H9 (cell line): ENCODE measurements at regions not wholly inside any gene's neighbourhood (a gene's known extent, or its start where the extent isn't known, plus 50 kb on each side); places are given as distances from the start of the nearest gene placed in this dataset.

Experiments
- DNase-seq: peaks from one replicate; pipeline ENCODE4 v3.0.0-alpha.2; 2017
- H2AFZ ChIP-seq: one replicate; pipeline ENCODE4 v1.6.1; 2013; ENCODE audit warnings: mild to moderate bottlenecking, low read length, control low read depth, moderate library complexity
- H2AK5ac ChIP-seq: 2 replicates; pipeline ENCODE4 v1.6.1; 2013; ENCODE audit warnings: low read length, control low read depth, mixed read lengths; ENCODE audit not compliant: insufficient read length
- H2BK120ac ChIP-seq: one replicate; pipeline ENCODE4 v1.6.1; 2013; ENCODE audit warnings: low read depth, mild to moderate bottlenecking, low read length, control low read depth, inconsistent platforms; ENCODE audit not compliant: poor library complexity, severe bottlenecking
- H2BK12ac ChIP-seq: 2 replicates; pipeline ENCODE4 v1.6.1; 2013; ENCODE audit warnings: low read length, control low read depth, mixed read lengths, low read depth; ENCODE audit not compliant: insufficient read length
- H2BK15ac ChIP-seq: 2 replicates; pipeline ENCODE4 v1.6.1; 2013; ENCODE audit warnings: low read depth, low read length, control low read depth
- H2BK20ac ChIP-seq: one replicate; pipeline ENCODE4 v1.6.1; 2013; ENCODE audit warnings: low read depth, mild to moderate bottlenecking, low read length, control low read depth, inconsistent platforms; ENCODE audit not compliant: poor library complexity, severe bottlenecking
- H2BK5ac ChIP-seq: 2 replicates; pipeline ENCODE4 v1.6.1; 2013; ENCODE audit warnings: low read length, control low read depth, mixed read lengths; ENCODE audit not compliant: insufficient read length
- H3K14ac ChIP-seq: 2 replicates; pipeline ENCODE4 v1.6.1; 2013; ENCODE audit warnings: low read length, control low read depth; ENCODE audit not compliant: insufficient read depth
- H3K18ac ChIP-seq: 2 replicates; pipeline ENCODE4 v1.6.1; 2013; ENCODE audit warnings: low read depth, mild to moderate bottlenecking, mixed read lengths, low read length, control low read depth; ENCODE audit not compliant: insufficient read length
- H3K23ac ChIP-seq: 2 replicates; pipeline ENCODE4 v1.6.1; 2013; ENCODE audit warnings: low read length, control low read depth, mixed read lengths, low read depth; ENCODE audit not compliant: insufficient read length
- H3K23me2 ChIP-seq: 2 replicates; pipeline ENCODE4 v1.6.1; 2013; ENCODE audit warnings: low read depth, mild to moderate bottlenecking, mixed read lengths, low read length, control low read depth; ENCODE audit not compliant: insufficient read length, poor library complexity, severe bottlenecking
- H3K27ac ChIP-seq: 2 replicates; pipeline ENCODE4 v1.5.1; 2013; ENCODE audit warnings: low read length, control low read depth, mixed read lengths, low read depth; ENCODE audit not compliant: insufficient read length
- H3K27me3 ChIP-seq: 2 replicates; pipeline ENCODE4 v1.6.1; 2013; ENCODE audit warnings: low read length, control low read depth, inconsistent platforms; ENCODE audit not compliant: insufficient read depth
- H3K4ac ChIP-seq: 2 replicates; pipeline ENCODE4 v1.6.1; 2013; ENCODE audit warnings: low read depth, mild to moderate bottlenecking, control low read depth, inconsistent platforms, low read length, moderate library complexity
- H3K4me1 ChIP-seq: 2 replicates; pipeline ENCODE4 v1.6.1; 2013; ENCODE audit warnings: low read length, control low read depth, inconsistent platforms; ENCODE audit not compliant: insufficient read depth
- H3K4me2 ChIP-seq: 2 replicates; pipeline ENCODE4 v1.6.1; 2013; ENCODE audit warnings: low read length, control low read depth, mixed read lengths; ENCODE audit not compliant: insufficient read length, insufficient read depth
- H3K56ac ChIP-seq: 2 replicates; pipeline ENCODE4 v1.6.1; 2013; ENCODE audit warnings: low read depth, mild to moderate bottlenecking, mixed read lengths, low read length, control low read depth; ENCODE audit not compliant: insufficient read length
- H3K79me1 ChIP-seq: 2 replicates; pipeline ENCODE4 v1.6.1; 2013; ENCODE audit warnings: low read depth, mild to moderate bottlenecking, moderate library complexity, low read length, control low read depth, inconsistent platforms; ENCODE audit not compliant: insufficient read depth, poor library complexity, severe bottlenecking
- H3K79me2 ChIP-seq: 2 replicates; pipeline ENCODE4 v1.6.1; 2013; ENCODE audit warnings: low read length, control low read depth, inconsistent platforms; ENCODE audit not compliant: insufficient read depth
- H3K9ac ChIP-seq: 2 replicates; pipeline ENCODE4 v1.6.1; 2013; ENCODE audit warnings: low read length, control low read depth, mixed read lengths; ENCODE audit not compliant: insufficient read length; ENCODE audit errors: extremely low read depth
- H3K9me3 ChIP-seq: one replicate; pipeline ENCODE4 v1.6.1; 2013; ENCODE audit warnings: low read depth, low read length, inconsistent platforms; ENCODE audit not compliant: control insufficient read depth
- H3T11ph ChIP-seq: one replicate; pipeline ENCODE4 v1.6.1; 2013; ENCODE audit warnings: mild to moderate bottlenecking, low read length, control low read depth, inconsistent platforms
- H4K20me1 ChIP-seq: one replicate; pipeline ENCODE4 v1.6.1; 2013; ENCODE audit not compliant: control insufficient read depth, insufficient read length, insufficient read depth
- H4K5ac ChIP-seq: 2 replicates; pipeline ENCODE4 v1.6.1; 2013; ENCODE audit warnings: low read depth, mild to moderate bottlenecking, mixed read lengths, low read length, control low read depth; ENCODE audit not compliant: insufficient read length
- H4K8ac ChIP-seq: replicated peaks from 2 replicates; pipeline ENCODE4 v1.6.1; 2013; ENCODE audit warnings: low read length, control low read depth, mixed read lengths, low read depth; ENCODE audit not compliant: insufficient read length
- H4K91ac ChIP-seq: 2 replicates; pipeline ENCODE4 v1.6.1; 2013; ENCODE audit warnings: low read depth, mild to moderate bottlenecking, moderate library complexity, mixed read lengths, low read length, control low read depth; ENCODE audit not compliant: insufficient read length
- H3K27ac Mint-ChIP-seq, 3 experiments: 2 replicates in 2 of 3; 3 replicates in 1 of 3; pipeline ENCODE4 v1.8.0; 2020 to 2021; ENCODE audit warnings: mixed read lengths in 3 of 3, mild to moderate bottlenecking in 1 of 3, moderate library complexity in 1 of 3
- H3K27me3 Mint-ChIP-seq: 2 replicates; pipeline ENCODE4 v1.8.0; 2021; ENCODE audit warnings: low read depth, mild to moderate bottlenecking, moderate library complexity, mixed read lengths
- H3K36me3 Mint-ChIP-seq, 3 experiments: 2 replicates in 2 of 3; 3 replicates in 1 of 3; pipeline ENCODE4 v1.8.0; 2020 to 2021; ENCODE audit warnings: low read depth in 3 of 3, mixed read lengths in 3 of 3; ENCODE audit not compliant: insufficient read depth in 1 of 3
- H3K4me1 Mint-ChIP-seq, 2 experiments: 2 replicates each; pipeline ENCODE4 v1.8.0; 2020; ENCODE audit warnings: mixed read lengths in 2 of 2
- H3K4me3 Mint-ChIP-seq, 2 experiments: 2 replicates in 1 of 2; 3 replicates in 1 of 2; pipeline ENCODE4 v1.8.0; 2020 to 2021; ENCODE audit warnings: mild to moderate bottlenecking in 2 of 2, mixed read lengths in 2 of 2, moderate library complexity in 1 of 2
- H3K9me3 Mint-ChIP-seq, 2 experiments: 2 replicates in 1 of 2; 3 replicates in 1 of 2; pipeline ENCODE4 v1.8.0; 2020; ENCODE audit warnings: mild to moderate bottlenecking in 2 of 2, mixed read lengths in 2 of 2, moderate library complexity in 1 of 2
- CTCF ChIP-seq: fragments of 200-600 bp; sonication (generic); conservative IDR thresholded peaks from 3 replicates; pipeline ENCODE4 v1.8.0; 2021; ENCODE audit warnings: antibody characterized with exemption, mild to moderate bottlenecking
- WGBS: extraction: QIAGEN DNeasy Blood & Tissue Kit; methylation state at CpG from one replicate; pipeline ENCODE4 v1.1.7; 2013; ENCODE audit warnings: missing lambda C conversion rate, low lambda C conversion rate, mixed read lengths; ENCODE audit not compliant: insufficient read length; ENCODE audit errors: extremely low coverage; 5-methylcytosine and 5-hydroxymethylcytosine counted together

- Histone ChIP-seq H3K27me3 (no peaks in the 10 kb centered on the region), H2BK20ac (no peak overlapping the region), H3K56ac (no peak overlapping the region), H4K8ac (no peak overlapping the region), H3K4ac (no peak overlapping the region), H3K79me1 (no peaks in the 10 kb centered on the region), H4K20me1 (no peaks in the 10 kb centered on the region), H3K27ac (no peak overlapping the region), H3K9ac (no peak overlapping the region), H2BK15ac (no peak overlapping the region), H4K5ac (no peak overlapping the region), H3K4me2 (no peak overlapping the region), H3K9me3 (no peaks in the 10 kb centered on the region), H3K18ac (no peak overlapping the region), H2AFZ (no peak overlapping the region), H3K14ac (no peak overlapping the region), H2AK5ac (no peak overlapping the region), H3K23me2 (no peaks in the 10 kb centered on the region), H2BK12ac (no peak overlapping the region), H3T11ph (no peak overlapping the region), H3K79me2 (no peaks in the 10 kb centered on the region), H4K91ac (no peak overlapping the region), H3K4me1 (no peaks in the 10 kb centered on the region), H2BK5ac (no peak overlapping the region), H2BK120ac (no peak overlapping the region), H3K23ac (no peak overlapping the region)
- H3K9me3 Mint-ChIP-seq = peaks cover 6 to 7% of the 10 kb centered on the region in 2 experiments; a peak in 4 of 5 replicates
- H3K27ac Mint-ChIP-seq = no peak overlapping the region
- TF ChIP-seq CTCF = no peak
- no peaks in the 10 kb centered on the region for H3K4me1 Mint-ChIP-seq
- peaks cover 0 to 11% (median 1%) of the 10 kb centered on the region in 3 experiments; a peak in 2 of 7 replicates for H3K36me3 Mint-ChIP-seq
- H3K4me3 Mint-ChIP-seq = no peak overlapping the region
- WGBS = no CpG with 5 or more reads among the region's 4 CpGs
- DNase-seq = no peak
- H3K27me3 Mint-ChIP-seq = no peaks in the 10 kb centered on the region; the same call in 1 of the 2 replicates
These were observed 294.0 kb downstream of the SAMD5 start for GRCh38 chr6:147802459-147802858.
